ACC112 (cell line): ENCODE measurements at regions not wholly inside any gene's neighbourhood (a gene's known extent, or its start where the extent isn't known, plus 50 kb on each side); places are given as distances from the start of the nearest gene placed in this dataset.
"Not testable (repeated sequence)": the region's sequence is repeated elsewhere in the genome, so short reads cannot be mapped to it uniquely, and the experiment has no call there.

Source experiments
- H2AFZ ChIP-seq: fragments of 200-600 bp; sonication (generic); one replicate; pipeline ENCODE4 v1.6.0; 2017; ENCODE audit warnings: antibody characterized with exemption, low read length; ENCODE audit not compliant: unreplicated experiment
- H3K27ac ChIP-seq: fragments of 200-600 bp; sonication (generic); 2 replicates; pipeline ENCODE4 v1.5.1; 2014; ENCODE audit warnings: low read depth, mild to moderate bottlenecking, antibody characterized with exemption, low read length, moderate library complexity
- H3K27me3 ChIP-seq: fragments of 200-600 bp; sonication (generic); 2 replicates; pipeline ENCODE4 v1.6.1; 2014; ENCODE audit warnings: mild to moderate bottlenecking, antibody characterized with exemption, low read length, moderate library complexity, mixed read lengths; ENCODE audit not compliant: insufficient read depth
- H3K36me3 ChIP-seq: fragments of 200-600 bp; sonication (generic); 2 replicates; pipeline ENCODE4 v1.6.1; 2016; ENCODE audit warnings: mild to moderate bottlenecking, antibody characterized with exemption, low read length, moderate library complexity, mixed read lengths; ENCODE audit not compliant: insufficient read depth
- H3K4me1 ChIP-seq: fragments of 200-600 bp; sonication (generic); one replicate; pipeline ENCODE4 v1.6.1; 2016; ENCODE audit warnings: low read length, mixed read lengths; ENCODE audit not compliant: insufficient read depth, unreplicated experiment, control insufficient read depth
- H3K4me3 ChIP-seq: fragments of 200-600 bp; sonication (generic); 2 replicates; pipeline ENCODE4 v1.5.1; 2014; ENCODE audit warnings: mild to moderate bottlenecking, low read depth, low read length
- H3K79me2 ChIP-seq: fragments of 200-600 bp; sonication (generic); one replicate; pipeline ENCODE4 v1.6.0; 2016; ENCODE audit warnings: low read length; ENCODE audit not compliant: control insufficient read depth, unreplicated experiment, insufficient read depth

- H3K4me3 ChIP-seq, H3K36me3 ChIP-seq, H3K27ac ChIP-seq, H3K79me2 ChIP-seq, H2AFZ ChIP-seq, H3K4me1 ChIP-seq, H3K27me3 ChIP-seq: not testable (repeated sequence)
These were observed 226.6 kb downstream of the ETAA1 start for GRCh38 chr2:67623741-67624140.

DNA sequence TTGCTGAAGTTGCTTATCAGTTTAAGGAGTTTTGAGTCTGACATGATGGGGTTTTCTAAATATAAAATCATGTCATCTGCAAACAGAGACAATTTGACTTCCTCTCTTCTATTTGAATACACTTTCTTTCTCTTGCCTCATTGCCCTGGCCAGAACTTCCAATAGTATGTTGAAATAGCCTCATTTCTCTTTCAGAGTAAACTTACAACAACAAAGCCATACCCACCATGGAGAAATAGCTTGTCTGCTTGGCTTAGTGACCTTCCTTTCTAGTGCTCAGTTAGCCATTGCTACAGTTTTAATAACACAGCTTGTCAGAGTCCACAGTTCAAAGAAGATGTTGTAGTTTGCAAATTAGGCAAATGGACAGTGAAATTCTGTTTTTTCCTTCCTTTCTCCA is 228.0 kb downstream of the ETAA1 start:
- Histone ChIP-seq H3K27ac (no peak overlapping the region), H3K36me3 (no peaks in the 10 kb centered on the region), H2AFZ (no peak overlapping the region), H3K79me2 (no peaks in the 10 kb centered on the region), H3K27me3 (no peaks in the 10 kb centered on the region), H3K4me3 (no peak overlapping the region), H3K4me1 (peaks cover 3% of the 10 kb centered on the region)

GRCh38 chr2:67625690-67626475 is 228.8 kb downstream of the ETAA1 start:
- Histone ChIP-seq H3K4me3 (no peak overlapping the region), H3K27me3 (no peaks in the 10 kb centered on the region), H3K4me1 (peaks cover 3% of the 10 kb centered on the region), H3K79me2 (no peaks in the 10 kb centered on the region), H3K36me3 (no peaks in the 10 kb centered on the region), H2AFZ (no peak overlapping the region), H3K27ac (no peak overlapping the region)

GRCh38 chr2:67626656-67627055 is 229.5 kb downstream of the ETAA1 start:
- H3K27ac ChIP-seq: no peak overlapping the region
- H3K27me3 ChIP-seq: no peaks in the 10 kb centered on the region
- H3K4me3 ChIP-seq: no peak overlapping the region
- no peaks in the 10 kb centered on the region for H3K36me3 ChIP-seq
- peaks cover 3% of the 10 kb centered on the region for H3K4me1 ChIP-seq
- no peaks in the 10 kb centered on the region for H3K79me2 ChIP-seq
- H2AFZ ChIP-seq: no peak overlapping the region

- Histone ChIP-seq H3K79me2 (no peaks in the 10 kb centered on the region), H3K27me3 (no peaks in the 10 kb centered on the region), H2AFZ (no peak overlapping the region), H3K36me3 (no peaks in the 10 kb centered on the region), H3K4me1 (peaks cover 3% of the 10 kb centered on the region), H3K4me3 (no peak overlapping the region), H3K27ac (no peak overlapping the region)
These were observed 230.5 kb downstream of the ETAA1 start for GRCh38 chr2:67627456-67628207.

GRCh38 chr2:67628892-67629291 is 231.8 kb downstream of the ETAA1 start:
- Histone ChIP-seq H3K4me3 (no peak overlapping the region), H3K79me2 (no peaks in the 10 kb centered on the region), H2AFZ (no peak overlapping the region), H3K4me1 (peaks cover 3% of the 10 kb centered on the region), H3K27me3 (no peaks in the 10 kb centered on the region), H3K27ac (no peak overlapping the region), H3K36me3 (no peaks in the 10 kb centered on the region)

- Histone ChIP-seq H3K4me1 (no peaks in the 10 kb centered on the region), H3K27ac (no peak overlapping the region), H3K36me3 (no peaks in the 10 kb centered on the region), H3K27me3 (no peaks in the 10 kb centered on the region), H3K4me3 (no peak overlapping the region), H3K79me2 (no peaks in the 10 kb centered on the region), H2AFZ (no peak overlapping the region)
These were observed 234.3 kb downstream of the ETAA1 start for GRCh38 chr2:67631483-67631882.

- H3K36me3 ChIP-seq: no peaks in the 10 kb centered on the region
- no peak overlapping the region for H2AFZ ChIP-seq
- H3K4me1 ChIP-seq: no peaks in the 10 kb centered on the region
- H3K79me2 ChIP-seq: no peaks in the 10 kb centered on the region
- no peaks in the 10 kb centered on the region for H3K27me3 ChIP-seq
- no peak overlapping the region for H3K4me3 ChIP-seq
- H3K27ac ChIP-seq: no peak overlapping the region
These were observed 236.2 kb downstream of the ETAA1 start for GRCh38 chr2:67633212-67633856.

DNA sequence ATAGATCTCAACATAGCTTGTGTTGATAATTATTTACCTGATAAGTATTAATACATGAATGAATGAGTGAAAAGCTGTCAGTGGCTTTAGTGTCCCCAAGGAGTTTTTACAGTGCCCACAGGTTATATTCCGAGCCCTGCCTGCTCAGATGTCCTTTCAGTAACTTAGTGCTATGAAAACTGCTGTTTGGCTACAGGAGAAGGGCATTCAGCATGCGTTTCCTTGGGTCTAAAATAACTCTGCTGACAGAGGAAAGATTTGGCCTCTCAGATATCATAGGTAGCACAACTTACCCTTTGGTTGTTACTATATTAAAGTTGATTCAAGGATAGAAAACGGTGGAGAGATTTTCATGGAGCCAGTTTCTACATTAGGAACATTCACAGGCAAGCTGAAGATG is 241.0 kb downstream of the ETAA1 start:
- H2AFZ ChIP-seq: no peak overlapping the region
- H3K4me3 ChIP-seq: no peak overlapping the region
- H3K27me3 ChIP-seq: no peaks in the 10 kb centered on the region
- H3K36me3 ChIP-seq: no peaks in the 10 kb centered on the region
- H3K27ac ChIP-seq: no peak overlapping the region
- H3K4me1 ChIP-seq: no peaks in the 10 kb centered on the region
- no peaks in the 10 kb centered on the region for H3K79me2 ChIP-seq

DNA sequence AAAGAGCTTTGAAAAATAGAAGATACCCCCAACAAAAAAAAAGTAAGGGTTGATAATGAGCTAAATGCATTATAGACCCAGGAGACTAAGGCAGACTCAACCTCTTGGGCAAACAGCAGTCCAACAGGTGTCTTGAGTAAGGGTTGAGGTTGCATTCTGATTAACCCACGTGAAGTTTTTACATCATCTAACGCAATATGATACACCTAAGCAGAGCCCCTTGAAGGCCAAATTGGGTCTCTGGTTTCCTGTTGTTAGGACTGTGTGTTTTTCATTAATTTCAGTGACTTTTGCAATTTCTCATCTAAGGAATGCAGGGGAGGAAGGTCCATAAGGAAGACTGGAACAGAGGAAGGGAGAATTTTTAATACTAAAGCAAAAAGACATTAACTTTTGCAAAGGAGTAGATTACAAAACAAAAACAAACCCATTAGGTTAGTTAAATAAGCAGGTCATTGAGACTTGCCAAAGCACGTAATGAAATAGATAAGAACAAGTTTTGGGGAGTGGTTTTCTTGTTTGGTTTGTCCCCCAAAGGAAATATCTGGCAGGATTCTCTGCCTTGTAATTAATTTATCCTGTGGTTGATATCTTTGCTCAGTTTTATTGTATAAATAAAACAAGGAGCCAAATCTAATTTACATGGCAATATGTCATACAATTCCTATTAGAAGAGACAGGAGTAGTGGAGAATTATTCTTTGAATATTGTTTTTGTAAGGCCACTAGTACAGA is 244.3 kb downstream of the ETAA1 start:
- Histone ChIP-seq H3K79me2 (no peaks in the 10 kb centered on the region), H2AFZ (no peak overlapping the region), H3K4me1 (no peaks in the 10 kb centered on the region), H3K36me3 (no peaks in the 10 kb centered on the region), H3K4me3 (no peak overlapping the region), H3K27ac (no peak overlapping the region), H3K27me3 (no peaks in the 10 kb centered on the region)
